H9 (cell line): ENCODE measurements at regions not wholly inside any gene's neighbourhood (a gene's known extent, or its start where the extent isn't known, plus 50 kb on each side); places are given as distances from the start of the nearest gene placed in this dataset.

Experiments used
- DNase-seq: peaks from one replicate; pipeline ENCODE4 v3.0.0-alpha.2; 2017
- H2AFZ ChIP-seq: one replicate; pipeline ENCODE4 v1.6.1; 2013; ENCODE audit warnings: mild to moderate bottlenecking, low read length, control low read depth, moderate library complexity
- H2AK5ac ChIP-seq: 2 replicates; pipeline ENCODE4 v1.6.1; 2013; ENCODE audit warnings: low read length, control low read depth, mixed read lengths; ENCODE audit not compliant: insufficient read length
- H2BK120ac ChIP-seq: one replicate; pipeline ENCODE4 v1.6.1; 2013; ENCODE audit warnings: low read depth, mild to moderate bottlenecking, low read length, control low read depth, inconsistent platforms; ENCODE audit not compliant: poor library complexity, severe bottlenecking
- H2BK12ac ChIP-seq: 2 replicates; pipeline ENCODE4 v1.6.1; 2013; ENCODE audit warnings: low read length, control low read depth, mixed read lengths, low read depth; ENCODE audit not compliant: insufficient read length
- H2BK15ac ChIP-seq: 2 replicates; pipeline ENCODE4 v1.6.1; 2013; ENCODE audit warnings: low read depth, low read length, control low read depth
- H2BK20ac ChIP-seq: one replicate; pipeline ENCODE4 v1.6.1; 2013; ENCODE audit warnings: low read depth, mild to moderate bottlenecking, low read length, control low read depth, inconsistent platforms; ENCODE audit not compliant: poor library complexity, severe bottlenecking
- H2BK5ac ChIP-seq: 2 replicates; pipeline ENCODE4 v1.6.1; 2013; ENCODE audit warnings: low read length, control low read depth, mixed read lengths; ENCODE audit not compliant: insufficient read length
- H3K14ac ChIP-seq: 2 replicates; pipeline ENCODE4 v1.6.1; 2013; ENCODE audit warnings: low read length, control low read depth; ENCODE audit not compliant: insufficient read depth
- H3K18ac ChIP-seq: 2 replicates; pipeline ENCODE4 v1.6.1; 2013; ENCODE audit warnings: low read depth, mild to moderate bottlenecking, mixed read lengths, low read length, control low read depth; ENCODE audit not compliant: insufficient read length
- H3K23ac ChIP-seq: 2 replicates; pipeline ENCODE4 v1.6.1; 2013; ENCODE audit warnings: low read length, control low read depth, mixed read lengths, low read depth; ENCODE audit not compliant: insufficient read length
- H3K23me2 ChIP-seq: 2 replicates; pipeline ENCODE4 v1.6.1; 2013; ENCODE audit warnings: low read depth, mild to moderate bottlenecking, mixed read lengths, low read length, control low read depth; ENCODE audit not compliant: insufficient read length, poor library complexity, severe bottlenecking
- H3K27ac ChIP-seq: 2 replicates; pipeline ENCODE4 v1.5.1; 2013; ENCODE audit warnings: low read length, control low read depth, mixed read lengths, low read depth; ENCODE audit not compliant: insufficient read length
- H3K27me3 ChIP-seq: 2 replicates; pipeline ENCODE4 v1.6.1; 2013; ENCODE audit warnings: low read length, control low read depth, inconsistent platforms; ENCODE audit not compliant: insufficient read depth
- H3K4ac ChIP-seq: 2 replicates; pipeline ENCODE4 v1.6.1; 2013; ENCODE audit warnings: low read depth, mild to moderate bottlenecking, control low read depth, inconsistent platforms, low read length, moderate library complexity
- H3K4me1 ChIP-seq: 2 replicates; pipeline ENCODE4 v1.6.1; 2013; ENCODE audit warnings: low read length, control low read depth, inconsistent platforms; ENCODE audit not compliant: insufficient read depth
- H3K4me2 ChIP-seq: 2 replicates; pipeline ENCODE4 v1.6.1; 2013; ENCODE audit warnings: low read length, control low read depth, mixed read lengths; ENCODE audit not compliant: insufficient read length, insufficient read depth
- H3K56ac ChIP-seq: 2 replicates; pipeline ENCODE4 v1.6.1; 2013; ENCODE audit warnings: low read depth, mild to moderate bottlenecking, mixed read lengths, low read length, control low read depth; ENCODE audit not compliant: insufficient read length
- H3K79me1 ChIP-seq: 2 replicates; pipeline ENCODE4 v1.6.1; 2013; ENCODE audit warnings: low read depth, mild to moderate bottlenecking, moderate library complexity, low read length, control low read depth, inconsistent platforms; ENCODE audit not compliant: insufficient read depth, poor library complexity, severe bottlenecking
- H3K79me2 ChIP-seq: 2 replicates; pipeline ENCODE4 v1.6.1; 2013; ENCODE audit warnings: low read length, control low read depth, inconsistent platforms; ENCODE audit not compliant: insufficient read depth
- H3K9ac ChIP-seq: 2 replicates; pipeline ENCODE4 v1.6.1; 2013; ENCODE audit warnings: low read length, control low read depth, mixed read lengths; ENCODE audit not compliant: insufficient read length; ENCODE audit errors: extremely low read depth
- H3K9me3 ChIP-seq: one replicate; pipeline ENCODE4 v1.6.1; 2013; ENCODE audit warnings: low read depth, low read length, inconsistent platforms; ENCODE audit not compliant: control insufficient read depth
- H3T11ph ChIP-seq: one replicate; pipeline ENCODE4 v1.6.1; 2013; ENCODE audit warnings: mild to moderate bottlenecking, low read length, control low read depth, inconsistent platforms
- H4K20me1 ChIP-seq: one replicate; pipeline ENCODE4 v1.6.1; 2013; ENCODE audit not compliant: control insufficient read depth, insufficient read length, insufficient read depth
- H4K5ac ChIP-seq: 2 replicates; pipeline ENCODE4 v1.6.1; 2013; ENCODE audit warnings: low read depth, mild to moderate bottlenecking, mixed read lengths, low read length, control low read depth; ENCODE audit not compliant: insufficient read length
- H4K8ac ChIP-seq: replicated peaks from 2 replicates; pipeline ENCODE4 v1.6.1; 2013; ENCODE audit warnings: low read length, control low read depth, mixed read lengths, low read depth; ENCODE audit not compliant: insufficient read length
- H4K91ac ChIP-seq: 2 replicates; pipeline ENCODE4 v1.6.1; 2013; ENCODE audit warnings: low read depth, mild to moderate bottlenecking, moderate library complexity, mixed read lengths, low read length, control low read depth; ENCODE audit not compliant: insufficient read length
- H3K27ac Mint-ChIP-seq, 3 experiments: 2 replicates in 2 of 3; 3 replicates in 1 of 3; pipeline ENCODE4 v1.8.0; 2020 to 2021; ENCODE audit warnings: mixed read lengths in 3 of 3, mild to moderate bottlenecking in 1 of 3, moderate library complexity in 1 of 3
- H3K27me3 Mint-ChIP-seq: 2 replicates; pipeline ENCODE4 v1.8.0; 2021; ENCODE audit warnings: low read depth, mild to moderate bottlenecking, moderate library complexity, mixed read lengths
- H3K36me3 Mint-ChIP-seq, 3 experiments: 2 replicates in 2 of 3; 3 replicates in 1 of 3; pipeline ENCODE4 v1.8.0; 2020 to 2021; ENCODE audit warnings: low read depth in 3 of 3, mixed read lengths in 3 of 3; ENCODE audit not compliant: insufficient read depth in 1 of 3
- H3K4me1 Mint-ChIP-seq, 2 experiments: 2 replicates each; pipeline ENCODE4 v1.8.0; 2020; ENCODE audit warnings: mixed read lengths in 2 of 2
- H3K4me3 Mint-ChIP-seq, 2 experiments: 2 replicates in 1 of 2; 3 replicates in 1 of 2; pipeline ENCODE4 v1.8.0; 2020 to 2021; ENCODE audit warnings: mild to moderate bottlenecking in 2 of 2, mixed read lengths in 2 of 2, moderate library complexity in 1 of 2
- H3K9me3 Mint-ChIP-seq, 2 experiments: 2 replicates in 1 of 2; 3 replicates in 1 of 2; pipeline ENCODE4 v1.8.0; 2020; ENCODE audit warnings: mild to moderate bottlenecking in 2 of 2, mixed read lengths in 2 of 2, moderate library complexity in 1 of 2
- WGBS: extraction: QIAGEN DNeasy Blood & Tissue Kit; methylation state at CpG from one replicate; pipeline ENCODE4 v1.1.7; 2013; ENCODE audit warnings: missing lambda C conversion rate, low lambda C conversion rate, mixed read lengths; ENCODE audit not compliant: insufficient read length; ENCODE audit errors: extremely low coverage; 5-methylcytosine and 5-hydroxymethylcytosine counted together
- TF ChIP-seq, protein P1 (sequence below): fragments of 200-600 bp; sonication (generic); conservative IDR thresholded peaks from 3 replicates; pipeline ENCODE4 v1.8.0; 2021; ENCODE audit warnings: antibody characterized with exemption, mild to moderate bottlenecking

DNA sequence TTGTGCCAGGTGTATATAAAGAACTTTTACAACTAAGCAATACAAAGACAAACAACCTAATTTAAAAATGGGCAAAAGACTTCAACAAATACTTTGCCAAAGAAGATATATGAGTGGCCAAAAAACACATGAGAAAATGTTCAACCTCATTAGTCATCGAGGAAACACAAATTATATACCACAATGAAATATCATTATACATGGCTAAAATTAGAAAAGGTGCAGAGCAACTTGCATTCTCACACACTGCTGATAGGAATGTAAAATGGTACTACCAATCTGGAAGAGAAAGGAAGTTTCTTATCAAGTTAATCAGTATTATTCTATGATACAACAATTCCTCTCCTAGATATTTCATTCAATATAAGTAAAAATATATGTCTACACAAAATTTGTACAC lies 131.6 kb upstream of the FRMD6 start:
- WGBS = no CpG with 5 or more reads among the region's 1 CpG
- Histone ChIP-seq H2BK120ac (no peak overlapping the region), H3K79me2 (no peaks in the 10 kb centered on the region), H2AFZ (no peak overlapping the region), H3K18ac (no peak overlapping the region), H3K79me1 (no peaks in the 10 kb centered on the region), H3T11ph (no peak overlapping the region), H4K20me1 (no peaks in the 10 kb centered on the region), H2BK12ac (no peak overlapping the region), H3K27me3 (no peaks in the 10 kb centered on the region), H3K4ac (no peak overlapping the region), H3K4me2 (no peak overlapping the region), H2BK15ac (no peak overlapping the region), H3K9me3 (no peaks in the 10 kb centered on the region), H3K23ac (no peak overlapping the region), H4K91ac (no peak overlapping the region), H3K27ac (no peak overlapping the region), H3K23me2 (no peaks in the 10 kb centered on the region), H4K5ac (no peak overlapping the region), H3K9ac (no peak overlapping the region), H2BK20ac (no peak overlapping the region), H3K14ac (no peak overlapping the region), H2AK5ac (no peak overlapping the region), H3K56ac (no peak overlapping the region), H3K4me1 (0 out of 2 replicates have a peak, but pooled peaks cover 3% of the 10 kb centered on the region), H4K8ac (no peak overlapping the region), H2BK5ac (no peak overlapping the region)
- no peak overlapping the region for H3K27ac Mint-ChIP-seq
- no peak for DNase-seq
- peaks cover 19 to 26% of the 10 kb centered on the region in 2 experiments for H3K4me1 Mint-ChIP-seq
- no peak overlapping the region for H3K4me3 Mint-ChIP-seq
- H3K36me3 Mint-ChIP-seq = no peaks in the 10 kb centered on the region
- no peaks in the 10 kb centered on the region for H3K27me3 Mint-ChIP-seq
- no peaks in the 10 kb centered on the region for H3K9me3 Mint-ChIP-seq
- TF ChIP-seq, protein P1, sequence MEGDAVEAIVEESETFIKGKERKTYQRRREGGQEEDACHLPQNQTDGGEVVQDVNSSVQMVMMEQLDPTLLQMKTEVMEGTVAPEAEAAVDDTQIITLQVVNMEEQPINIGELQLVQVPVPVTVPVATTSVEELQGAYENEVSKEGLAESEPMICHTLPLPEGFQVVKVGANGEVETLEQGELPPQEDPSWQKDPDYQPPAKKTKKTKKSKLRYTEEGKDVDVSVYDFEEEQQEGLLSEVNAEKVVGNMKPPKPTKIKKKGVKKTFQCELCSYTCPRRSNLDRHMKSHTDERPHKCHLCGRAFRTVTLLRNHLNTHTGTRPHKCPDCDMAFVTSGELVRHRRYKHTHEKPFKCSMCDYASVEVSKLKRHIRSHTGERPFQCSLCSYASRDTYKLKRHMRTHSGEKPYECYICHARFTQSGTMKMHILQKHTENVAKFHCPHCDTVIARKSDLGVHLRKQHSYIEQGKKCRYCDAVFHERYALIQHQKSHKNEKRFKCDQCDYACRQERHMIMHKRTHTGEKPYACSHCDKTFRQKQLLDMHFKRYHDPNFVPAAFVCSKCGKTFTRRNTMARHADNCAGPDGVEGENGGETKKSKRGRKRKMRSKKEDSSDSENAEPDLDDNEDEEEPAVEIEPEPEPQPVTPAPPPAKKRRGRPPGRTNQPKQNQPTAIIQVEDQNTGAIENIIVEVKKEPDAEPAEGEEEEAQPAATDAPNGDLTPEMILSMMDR = no peak
